GOT3 (cell line): ENCODE measurements at regions not wholly inside any gene's neighbourhood (a gene's known extent, or its start where the extent isn't known, plus 50 kb on each side); places are given as distances from the start of the nearest gene placed in this dataset.
"Not testable (repeated sequence)": the region's sequence is repeated elsewhere in the genome, so short reads cannot be mapped to it uniquely, and the experiment has no call there.

Source experiments
- DNase-seq: peaks from one replicate; lab custom pipeline; 2025; ENCODE audit warnings: mixed read lengths; lab: John Stamatoyannopoulos, UW

DNA sequence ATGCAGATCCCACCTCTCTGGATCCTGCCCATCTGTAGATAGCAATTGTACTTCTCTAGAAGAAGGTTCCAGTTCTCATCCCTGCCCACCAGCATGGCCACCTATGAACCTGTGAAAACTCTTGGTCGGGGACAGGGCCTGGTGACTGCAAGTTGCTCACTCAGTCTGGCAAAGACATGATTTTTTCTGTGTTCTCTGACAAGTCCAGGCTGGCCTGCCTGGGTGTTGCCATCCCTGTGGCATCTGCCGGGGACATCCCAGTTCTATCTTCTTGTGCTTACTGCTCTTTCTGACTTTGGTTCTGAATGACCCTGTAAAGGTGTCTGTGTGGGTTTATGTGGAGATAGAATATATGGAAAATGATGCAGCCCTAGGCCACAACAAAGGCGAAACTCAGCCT lies 545.8 kb downstream of the INSC start:
- no peak for DNase-seq

DNA sequence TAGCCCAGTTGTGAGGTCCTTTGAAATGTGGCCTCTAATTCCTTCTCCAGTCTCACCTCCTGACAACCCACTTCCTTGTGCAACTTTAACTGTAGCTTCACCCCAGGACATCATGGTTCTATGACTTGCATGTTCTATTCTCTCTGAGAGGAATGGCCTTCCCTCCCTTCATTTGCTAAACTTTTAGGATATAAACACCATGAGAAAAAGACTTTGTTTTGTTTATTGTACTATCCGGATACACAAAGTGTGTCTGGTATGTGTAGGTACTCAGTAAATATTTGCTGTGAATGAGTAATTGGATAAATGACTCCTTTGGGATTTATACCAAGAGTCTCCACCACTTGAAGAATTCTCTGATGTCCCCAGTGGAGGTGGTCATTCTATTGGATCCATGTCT lies 547.6 kb downstream of the INSC start:
- DNase-seq = no peak

DNA sequence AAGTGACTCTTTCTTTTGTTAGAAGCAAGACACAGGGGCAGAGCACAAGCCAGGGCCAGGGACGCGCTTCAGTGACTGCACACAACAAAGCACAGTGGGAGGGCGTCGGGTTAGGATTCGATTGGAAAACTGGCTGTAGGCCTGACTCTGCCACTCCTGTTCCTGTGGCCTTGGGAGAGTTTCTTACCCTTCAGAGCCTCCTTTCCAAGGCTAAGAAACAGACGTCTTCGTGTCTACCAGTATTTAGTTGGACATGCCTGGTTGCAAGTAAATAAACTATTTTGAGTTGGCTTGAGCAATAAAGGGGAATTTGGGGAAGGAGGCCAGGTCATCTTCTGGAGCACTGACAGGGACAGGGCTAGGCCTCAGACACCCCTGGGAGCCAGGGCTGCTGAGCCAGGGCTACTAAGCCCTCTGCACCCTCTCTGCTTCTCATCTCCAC lies 549.1 kb downstream of the INSC start:
- DNase-seq = no peak

GRCh38 chr11:15665368-15665871 lies 550.7 kb downstream of the INSC start:
- no peak for DNase-seq

- DNase-seq = no peak
Observed at GRCh38 chr11:15667127-15667725, 552.5 kb downstream of the INSC start.

GRCh38 chr11:15668718-15669117 lies 554.0 kb downstream of the INSC start:
- no peak for DNase-seq

GRCh38 chr11:15670520-15671070 lies 555.9 kb downstream of the INSC start:
- no peak for DNase-seq

GRCh38 chr11:15671216-15671615 lies 556.5 kb downstream of the INSC start:
- DNase-seq = no peak

- no peak for DNase-seq
Observed at GRCh38 chr11:15672825-15673224, 558.1 kb downstream of the INSC start.

- no peak for DNase-seq
Observed at GRCh38 chr11:15673408-15673831, 558.7 kb downstream of the INSC start.

- DNase-seq = no peak
Observed at GRCh38 chr11:15674756-15675155, 560.0 kb downstream of the INSC start.

- DNase-seq = no peak
Observed at GRCh38 chr11:15675683-15676082, 561.0 kb downstream of the INSC start.

DNA sequence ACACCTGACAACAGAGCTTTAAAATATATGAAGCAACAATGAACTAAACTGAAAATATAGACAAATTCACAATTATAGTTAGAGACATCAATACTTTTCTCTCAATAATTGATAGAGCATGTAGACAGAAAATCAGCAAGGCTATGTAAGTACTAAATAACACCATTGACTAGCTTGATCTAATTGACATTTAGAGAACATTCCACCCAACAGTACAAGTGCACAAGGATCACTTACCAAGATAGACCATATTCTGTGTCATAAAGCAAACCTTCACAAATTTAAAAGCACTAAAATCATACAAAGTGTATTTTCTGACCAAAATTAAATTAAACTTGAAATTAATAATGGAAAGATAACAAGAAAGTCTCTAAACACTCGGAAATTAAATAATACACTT lies 562.5 kb downstream of the INSC start:
- DNase-seq = no peak

GRCh38 chr11:15683528-15683927 lies 568.8 kb downstream of the INSC start:
- no peak for DNase-seq

DNA sequence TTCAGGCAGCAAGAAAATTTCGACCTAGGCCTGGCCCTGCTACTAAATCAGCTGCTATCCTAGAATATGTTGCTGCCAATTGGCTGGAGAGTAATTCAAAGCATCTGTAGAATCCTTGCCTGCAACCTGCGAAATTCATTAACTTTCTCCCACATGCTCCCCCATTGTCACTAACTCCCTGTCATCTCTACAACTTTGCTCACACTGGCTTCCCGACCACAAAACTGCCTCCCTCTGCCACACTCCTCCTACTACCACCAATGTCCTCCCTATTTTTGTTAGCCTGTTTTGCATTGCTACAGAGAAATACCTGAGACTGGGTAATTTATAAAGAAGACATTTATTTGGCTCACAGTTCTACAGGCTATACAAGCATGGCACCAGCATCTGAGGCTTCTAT lies 570.6 kb downstream of the INSC start:
- no peak for DNase-seq

DNA sequence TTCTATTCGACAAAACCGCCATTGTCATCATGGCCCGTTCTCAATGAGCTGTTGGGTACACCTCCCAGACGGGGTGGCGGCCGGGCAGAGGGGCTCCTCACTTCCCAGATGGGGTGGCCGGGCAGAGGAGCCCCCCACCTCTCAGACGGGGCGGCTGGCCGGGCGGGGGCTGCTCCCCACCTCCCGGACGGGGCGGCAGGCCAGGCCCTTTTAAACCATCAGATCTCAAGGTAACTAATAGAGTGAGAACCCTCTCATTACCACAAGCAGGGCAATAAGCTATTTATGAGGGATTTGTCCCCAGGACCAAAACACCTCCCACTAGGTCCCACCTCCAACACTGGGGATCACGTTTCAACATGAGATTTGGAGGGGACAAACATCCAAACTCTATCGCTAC lies 571.5 kb downstream of the INSC start:
- not testable (repeated sequence) for DNase-seq

DNA sequence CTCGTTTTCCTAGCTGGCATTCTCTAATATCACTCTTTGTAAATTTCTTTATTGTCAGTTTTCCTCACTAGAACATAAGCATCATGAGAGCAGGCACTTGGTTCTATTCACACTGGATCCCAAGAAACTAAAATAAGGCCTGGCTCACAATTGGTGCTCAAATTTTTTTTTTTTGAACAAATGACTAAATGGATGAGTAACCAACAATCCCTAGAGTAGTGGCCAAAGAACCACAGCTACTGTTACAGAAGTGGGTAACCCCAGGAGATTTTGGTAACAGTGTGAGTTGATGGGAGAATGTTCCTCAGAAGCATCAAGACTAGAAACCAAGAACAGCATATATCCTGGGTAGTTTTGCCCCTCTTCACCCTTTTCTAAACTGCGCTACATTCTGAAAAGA lies 572.6 kb downstream of the INSC start:
- no peak for DNase-seq

- DNase-seq = no peak
Observed at GRCh38 chr11:15688351-15688792, 573.6 kb downstream of the INSC start.

DNA sequence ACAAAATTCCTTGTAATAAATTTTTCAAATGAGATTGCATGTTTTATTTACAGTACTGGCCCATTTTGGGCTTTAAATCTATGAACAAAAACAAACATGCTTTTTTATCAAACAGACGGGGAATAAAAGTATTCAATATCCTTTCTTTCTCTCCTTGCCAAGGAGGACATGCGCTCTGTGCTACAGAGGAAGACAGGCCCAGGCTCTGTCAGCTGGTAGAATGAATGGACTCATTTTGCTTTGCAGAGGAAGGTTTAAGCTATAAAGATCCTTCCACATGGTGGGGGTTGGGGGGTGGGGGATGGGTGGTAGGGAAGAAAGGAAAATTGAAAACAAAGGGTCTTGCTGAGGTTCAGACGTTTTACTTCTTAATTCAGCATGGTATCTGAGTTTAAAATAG lies 575.6 kb downstream of the INSC start:
- no peak for DNase-seq

GRCh38 chr11:15692739-15693138 lies 578.0 kb downstream of the INSC start:
- no peak for DNase-seq

GRCh38 chr11:15695096-15695721 lies 580.5 kb downstream of the INSC start:
- no peak for DNase-seq

DNA sequence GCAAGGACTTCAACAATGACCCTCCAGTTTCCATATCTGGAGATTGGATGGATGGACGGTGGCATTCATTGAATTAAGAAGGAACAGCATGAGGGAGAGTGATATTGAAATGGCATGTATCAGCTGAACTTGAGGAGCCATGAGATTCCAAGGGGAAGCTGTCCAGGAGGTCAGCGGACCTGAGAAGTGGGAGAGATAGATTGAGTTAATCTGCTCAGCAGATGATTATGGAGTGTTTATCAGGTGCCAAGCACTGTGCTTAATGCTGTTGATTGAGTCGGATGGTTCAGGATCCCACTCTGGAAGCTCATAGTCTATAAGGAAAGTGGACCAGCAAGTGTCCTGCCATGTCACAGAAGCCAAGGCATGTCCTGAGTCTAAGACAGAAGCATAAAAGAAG lies 581.3 kb downstream of the INSC start:
- DNase-seq = no peak

GRCh38 chr11:15697437-15698236 lies 582.9 kb downstream of the INSC start:
- no peak for DNase-seq
